Ovary (tissue), 3 donors: ENCODE measurements at regions not wholly inside any gene's neighbourhood (a gene's known extent, or its start where the extent isn't known, plus 50 kb on each side); places are given as distances from the start of the nearest gene placed in this dataset.

Experiments used
- EP300 ChIP-seq: sonication (generic); formaldehyde crosslinking; IDR thresholded peaks from one replicate; pipeline ENCODE4 v1.6.1; 2017; ENCODE audit warnings: antibody characterized with exemption
- POLR2A ChIP-seq: fragments of 450-650 bp; IDR thresholded peaks from one replicate; pipeline ENCODE4 v1.6.1; 2017; ENCODE audit warnings: antibody characterized with exemption, mild to moderate bottlenecking, moderate library complexity
- TF ChIP-seq, protein P1 (sequence below), 3 donors: fragments of 450-650 bp in 2 of 3; fragments of 200-600 bp in 1 of 3; IDR thresholded peaks; one replicate each; pipeline versions ENCODE4 v1.5.1 to v1.8.0; 2016 to 2022; ENCODE audit warnings: antibody characterized with exemption in 3 of 3, mild to moderate bottlenecking in 1 of 3
- donor health status: DM: no; HTN: no; CAD: no.

DNA sequence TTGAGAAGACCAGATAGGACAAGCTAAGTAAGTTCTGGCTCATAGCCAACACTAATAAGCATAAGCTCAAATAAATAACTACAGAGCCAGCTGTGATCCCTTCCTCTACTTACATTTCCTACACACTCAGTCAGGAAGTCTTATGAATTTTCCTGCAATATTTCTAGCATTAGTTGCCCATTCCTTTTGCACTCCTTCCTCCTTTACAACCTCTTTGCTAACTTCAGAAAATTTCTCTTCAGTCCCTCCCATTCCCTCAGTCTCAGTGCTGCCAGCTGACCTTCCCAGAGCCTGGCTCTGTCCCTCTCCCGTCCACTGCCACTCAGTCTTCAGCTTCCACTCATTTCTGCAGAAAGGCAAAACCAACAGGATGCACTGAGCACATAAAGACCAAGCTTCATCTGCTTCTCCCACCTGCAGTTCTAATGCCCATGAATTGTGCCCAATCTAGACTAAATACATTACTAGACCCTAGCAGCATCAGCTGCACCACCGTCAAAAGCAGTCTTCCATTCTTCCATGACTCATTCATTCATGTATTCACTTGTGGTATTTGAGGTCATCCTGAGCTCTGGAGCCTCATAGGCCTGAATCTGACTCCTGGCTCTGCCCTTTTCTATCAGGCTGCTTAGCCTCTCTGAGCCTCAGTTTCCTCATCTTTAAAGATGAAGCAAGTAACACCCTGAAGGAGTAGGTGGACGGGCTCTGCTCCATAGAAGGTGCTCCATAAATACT lies 54.6 kb upstream of the SIPA1L2 start:
- TF ChIP-seq, protein P1, sequence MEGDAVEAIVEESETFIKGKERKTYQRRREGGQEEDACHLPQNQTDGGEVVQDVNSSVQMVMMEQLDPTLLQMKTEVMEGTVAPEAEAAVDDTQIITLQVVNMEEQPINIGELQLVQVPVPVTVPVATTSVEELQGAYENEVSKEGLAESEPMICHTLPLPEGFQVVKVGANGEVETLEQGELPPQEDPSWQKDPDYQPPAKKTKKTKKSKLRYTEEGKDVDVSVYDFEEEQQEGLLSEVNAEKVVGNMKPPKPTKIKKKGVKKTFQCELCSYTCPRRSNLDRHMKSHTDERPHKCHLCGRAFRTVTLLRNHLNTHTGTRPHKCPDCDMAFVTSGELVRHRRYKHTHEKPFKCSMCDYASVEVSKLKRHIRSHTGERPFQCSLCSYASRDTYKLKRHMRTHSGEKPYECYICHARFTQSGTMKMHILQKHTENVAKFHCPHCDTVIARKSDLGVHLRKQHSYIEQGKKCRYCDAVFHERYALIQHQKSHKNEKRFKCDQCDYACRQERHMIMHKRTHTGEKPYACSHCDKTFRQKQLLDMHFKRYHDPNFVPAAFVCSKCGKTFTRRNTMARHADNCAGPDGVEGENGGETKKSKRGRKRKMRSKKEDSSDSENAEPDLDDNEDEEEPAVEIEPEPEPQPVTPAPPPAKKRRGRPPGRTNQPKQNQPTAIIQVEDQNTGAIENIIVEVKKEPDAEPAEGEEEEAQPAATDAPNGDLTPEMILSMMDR (IDR thresholded peaks at IDR 0.05): no peak
- TF ChIP-seq POLR2A: no peak
- no peak for TF ChIP-seq EP300
